K562 (cell line): ENCODE measurements at regions not wholly inside any gene's neighbourhood (a gene's known extent, or its start where the extent isn't known, plus 50 kb on each side); places are given as distances from the start of the nearest gene placed in this dataset.

Experiments used
- ATAC-seq: fragments of 200-7000 bp; cut with Tn5 transposase; 3 replicates; pipeline ENCODE4 v1.9.1; 2020; ENCODE audit warnings: moderate library complexity
- BruUV-seq: library from RNA; stranded (reverse); fragments of 400-500 nt; replicated peaks from 2 replicates; lab custom pipeline; 2021; lab: Mats Ljungman, UMichigan
- CTCF ChIA-PET: fragments of 300-600 bp; formaldehyde crosslinking; extraction: SDS; loops from one replicate; lab custom pipeline; 2021; ENCODE audit warnings: low intra/inter-chr PET ratio; lab: Yijun Ruan, JAX
- POLR2A ChIA-PET: fragments of 300-600, 350-650 bp; sonication (Branson Sonifier 250); formaldehyde crosslinking; extraction: SDS; loops from one replicate; lab custom pipeline; 2021; ENCODE audit warnings: antibody characterized with exemption, inconsistent platforms; lab: Yijun Ruan, JAX
- DNase-seq, 4 experiments: peaks; one replicate each; pipeline versions ENCODE4 v3.0.0 to v3.0.0-alpha.2; 2011 to 2018; ENCODE audit warnings: low spot score in 3 of 4, mixed read lengths in 3 of 4; ENCODE audit errors: extremely low read depth in 1 of 4
- FAIRE-seq: peaks from 2 replicates; lab custom pipeline; 2011; peaks lifted over from hg19 to GRCh38; lab: Jason Lieb, UNC
- H2AFZ ChIP-seq: 2 replicates; pipeline ENCODE4 v1.6.0; 2011; ENCODE audit warnings: low read depth, low read length, control low read depth, inconsistent platforms
- H3K27ac ChIP-seq: fragments of 200-600 bp; 3 replicates; pipeline ENCODE4 v1.8.0; 2011; ENCODE audit warnings: low read depth, mild to moderate bottlenecking, control low read depth, inconsistent platforms, low read length, moderate library complexity, mixed read lengths; ENCODE audit errors: extremely low read depth
- H3K27me3 ChIP-seq, 2 experiments: fragments of 300-600 bp in 1 of 2; 2 replicates in 1 of 2; 3 replicates in 1 of 2; pipeline versions ENCODE4 v1.6.0 to v1.8.0; 2011; ENCODE audit warnings: inconsistent platforms in 2 of 2, low read length in 2 of 2, mild to moderate bottlenecking in 1 of 2, mixed read lengths in 1 of 2, moderate library complexity in 1 of 2; ENCODE audit not compliant: control insufficient read depth in 2 of 2, insufficient read depth in 2 of 2
- H3K36me3 ChIP-seq: fragments of 300-600 bp; 3 replicates; pipeline ENCODE4 v1.8.0; 2011; ENCODE audit warnings: mild to moderate bottlenecking, low read length, inconsistent platforms; ENCODE audit not compliant: control insufficient read depth, insufficient read depth
- H3K4me1 ChIP-seq, 2 experiments: fragments of 200-600 bp in 1 of 2; replicated peaks in 1 of 2; 2 replicates in 1 of 2; 3 replicates in 1 of 2; pipeline versions ENCODE4 v1.5.1 to v1.8.0; 2011; ENCODE audit warnings: inconsistent platforms in 2 of 2, low read length in 2 of 2, mild to moderate bottlenecking in 1 of 2, mixed read lengths in 1 of 2, moderate library complexity in 1 of 2; ENCODE audit not compliant: control insufficient read depth in 2 of 2, insufficient read depth in 2 of 2
- H3K4me2 ChIP-seq: 2 replicates; pipeline ENCODE4 v1.6.1; 2011; ENCODE audit warnings: low read length, control low read depth, inconsistent platforms, mixed read lengths; ENCODE audit not compliant: insufficient read depth
- H3K4me3 ChIP-seq: fragments of 200-600 bp; sonication (generic), shearing (Covaris generic); 2 replicates; pipeline ENCODE4 v1.5.1; 2016; ENCODE audit warnings: control low read depth, inconsistent platforms
- H3K79me2 ChIP-seq: fragments of 200-600 bp; 3 replicates; pipeline ENCODE4 v1.8.0; 2011; ENCODE audit warnings: low read length, inconsistent platforms; ENCODE audit not compliant: control insufficient read depth, insufficient read depth
- H3K9ac ChIP-seq, 2 experiments: 2 replicates each; pipeline versions ENCODE4 v1.6.0 to v1.6.1; 2011; ENCODE audit warnings: low read depth in 2 of 2, low read length in 2 of 2, control low read depth in 1 of 2, inconsistent platforms in 1 of 2, mild to moderate bottlenecking in 1 of 2, mixed read lengths in 1 of 2; ENCODE audit not compliant: insufficient read depth in 1 of 2
- H3K9me1 ChIP-seq: one replicate; pipeline ENCODE4 v1.6.0; 2011; ENCODE audit warnings: inconsistent platforms, mild to moderate bottlenecking, low read length, moderate library complexity; ENCODE audit not compliant: control insufficient read depth, insufficient read depth
- H3K9me3 ChIP-seq: replicated peaks from 2 replicates; pipeline ENCODE4 v1.5.1; 2011; ENCODE audit warnings: low read depth, low read length, inconsistent platforms; ENCODE audit not compliant: control insufficient read depth, insufficient read depth
- H4K20me1 ChIP-seq: replicated peaks from 2 replicates; pipeline ENCODE4 v1.6.1; 2011; ENCODE audit warnings: low read length, inconsistent platforms, mixed read lengths; ENCODE audit not compliant: control insufficient read depth, insufficient read depth
- BRF1 ChIP-seq: IDR thresholded peaks from 3 replicates; pipeline ENCODE4 v1.6.1; 2011; ENCODE audit warnings: borderline replicate concordance, mild to moderate bottlenecking; ENCODE audit not compliant: insufficient read length; ENCODE audit errors: extremely low read depth
- CEBPG ChIP-seq, 3 experiments: fragments of 200-800 bp in 1 of 3; sonication (Bioruptor generic) in 1 of 3; sonication (generic) in 1 of 3; formaldehyde crosslinking in 1 of 3; IDR thresholded peaks in 2 of 3; conservative IDR thresholded peaks in 1 of 3; 2 replicates each; pipeline versions ENCODE4 v1.6.1 to v1.8.0; 2016 to 2022; ENCODE audit warnings: missing compliant biosample characterization in 2 of 3, missing genetic modification characterization in 2 of 3, mild to moderate bottlenecking in 1 of 3, missing genetic modification reagents in 1 of 3
- ETV1 ChIP-seq: fragments of 450-650 bp; conservative IDR thresholded peaks from 2 replicates; pipeline ENCODE4 v1.6.1; 2016; ENCODE audit warnings: missing genetic modification characterization, control low read depth, low read depth, missing compliant biosample characterization
- ETV5 ChIP-seq: sonication (generic); formaldehyde crosslinking; IDR thresholded peaks from 2 replicates; pipeline ENCODE4 v1.4.0; 2020; ENCODE audit warnings: low read depth, mild to moderate bottlenecking, missing genetic modification reagents
- HCFC1 ChIP-seq: IDR thresholded peaks from 2 replicates; pipeline ENCODE4 v1.6.1; 2012; ENCODE audit warnings: low read depth, low read length, improper control_type of control experiment
- HDAC6 ChIP-seq: IDR thresholded peaks from 2 replicates; pipeline ENCODE4 v1.6.1; 2012; ENCODE audit warnings: low read depth, mild to moderate bottlenecking, control low read depth, inconsistent platforms, low read length, moderate library complexity
- NCOR1 ChIP-seq: fragments of 450-650 bp; IDR thresholded peaks from 2 replicates; pipeline ENCODE4 v1.6.1; 2016; ENCODE audit warnings: mild to moderate bottlenecking, moderate library complexity
- NKRF ChIP-seq: fragments of 450-650 bp; IDR thresholded peaks from 2 replicates; pipeline ENCODE4 v1.6.1; 2016; ENCODE audit warnings: borderline replicate concordance
- RERE ChIP-seq: sonication (generic); formaldehyde crosslinking; IDR thresholded peaks from 2 replicates; pipeline ENCODE4 v1.8.0; 2023; ENCODE audit warnings: missing genetic modification reagents, mild to moderate bottlenecking, borderline replicate concordance
- RFX1 ChIP-seq: fragments of 450-650 bp; IDR thresholded peaks from 2 replicates; pipeline ENCODE4 v1.6.1; 2016; ENCODE audit warnings: mild to moderate bottlenecking, moderate library complexity
- SMARCA4 ChIP-seq: fragments of 450-650 bp; IDR thresholded peaks from 2 replicates; pipeline ENCODE4 v1.6.1; 2016
- ZBTB49 ChIP-seq: sonication (generic); formaldehyde crosslinking; IDR thresholded peaks from 2 replicates; pipeline ENCODE4 v1.8.0; 2022; ENCODE audit warnings: missing genetic modification reagents, mild to moderate bottlenecking, borderline replicate concordance
- ZNF217 ChIP-seq: sonication (generic); formaldehyde crosslinking; IDR thresholded peaks from 2 replicates; pipeline ENCODE4 v1.8.0; 2022; ENCODE audit warnings: mild to moderate bottlenecking, missing genetic modification reagents
- WGBS: fragments of 100-300 bp; shearing (Covaris generic); methylation state at CpG from one replicate; pipeline ENCODE4 v1.1.6; 2016; ENCODE audit warnings: low coverage, mixed read lengths; ENCODE audit not compliant: insufficient coverage; ENCODE audit errors: missing lambda C conversion rate; 5-methylcytosine and 5-hydroxymethylcytosine counted together
- in situ Hi-C: fragments of 300-500 bp; cut with MboI; formaldehyde crosslinking; loops from 4 replicates; pipeline ENCODE4 v1.15.0; 2018; ENCODE audit warnings: inconsistent platforms, mixed read lengths
- intact Hi-C: fragments of 100-400 bp; cut with micrococcal nuclease; formaldehyde crosslinking; loops from 2 replicates; pipeline ENCODE4 v1.14.2; 2022

- no TSS peak for BruUV-seq
- TF ChIP-seq RERE (no peak), HDAC6 (no peak), RFX1 (no peak), SMARCA4 (no peak), CEBPG (CRISPR knock-in tag; IDR thresholded peaks at IDR 0.05) (no peak), CEBPG (tag; conservative IDR thresholded peaks at IDR 0.05 in 1 of 2, IDR thresholded peaks at IDR 0.05 in 1 of 2) (no peak), ZNF217 (CRISPR knock-in tag) (no peak), NKRF (no peak), ZBTB49 (no peak), ETV5 (no peak), ETV1 (tag) (no peak), BRF1 (no peak), NCOR1 (no peak), HCFC1 (no peak)
Observed at GRCh38 chr20:56976336-56976735, 290.1 kb downstream of the BMP7 start.

More at GRCh38 chr20:56976336-56976735, 290.1 kb downstream of the BMP7 start:
- POLR2A ChIA-PET, result no interaction called here
- no peak for DNase-seq
- in situ Hi-C loops, result no loop called here
- intact Hi-C loops, result loop anchor here (2.0 kb wide), 1 partner anchor 72 kb away; no protein-coding TSS in a partner anchor
- no peaks in the 10 kb centered on the region for H3K9me3 ChIP-seq
- no peak overlapping the region for H3K27ac ChIP-seq
- no peaks in the 10 kb centered on the region for H3K79me2 ChIP-seq
- H3K4me1 ChIP-seq, result no peaks in the 10 kb centered on the region
- FAIRE-seq, result no peak
- H3K4me3 ChIP-seq, result no peak overlapping the region
- no peak overlapping the region for H3K9ac ChIP-seq
- CTCF ChIA-PET, result no interaction called here
- peaks cover 2 to 43% of the 10 kb centered on the region in 2 experiments; a peak in 4 of 5 replicates for H3K27me3 ChIP-seq
- peaks cover 4% of the 10 kb centered on the region; the same call in 1 of the 2 replicates for H4K20me1 ChIP-seq
- H3K36me3 ChIP-seq, result no peaks in the 10 kb centered on the region
- H3K9me1 ChIP-seq, result no peaks in the 10 kb centered on the region
- H2AFZ ChIP-seq, result no peak overlapping the region
- no peak overlapping the region for H3K4me2 ChIP-seq
- WGBS, result 6% methylated on average over 10 of the region's 10 CpGs
- no peak for ATAC-seq
